Natural killer cell (primary cell): ENCODE measurements at regions not wholly inside any gene's neighbourhood (a gene's known extent, or its start where the extent isn't known, plus 50 kb on each side); places are given as distances from the start of the nearest gene placed in this dataset.

Source experiments
- ATAC-seq, 3 donors: fragments of 150-1000 bp in 2 of 3; fragments of 200-7000 bp in 1 of 3; cut with Tn5 transposase; 1 replicate in 1 of 3; 2 replicates in 2 of 3; pipeline ENCODE4 v1.10.0; 2021; ENCODE audit warnings: mild to moderate bottlenecking in 2 of 3, moderate library complexity in 2 of 3
- DNase-seq, 2 donors: peaks; one replicate each; pipeline versions ENCODE4 v3.0.0 to v3.0.0-alpha.2; 2013 to 2021; ENCODE audit warnings: mixed read lengths in 1 of 2
- H3K27ac ChIP-seq: one replicate; pipeline ENCODE4 v1.5.1; 2013; ENCODE audit warnings: mild to moderate bottlenecking, low read length
- H3K27me3 ChIP-seq: one replicate; pipeline ENCODE4 v1.6.1; 2013; ENCODE audit warnings: low read length; ENCODE audit not compliant: control insufficient read depth, insufficient read depth
- H3K36me3 ChIP-seq: one replicate; pipeline ENCODE4 v1.6.1; 2013; ENCODE audit warnings: low read length; ENCODE audit not compliant: control insufficient read depth, insufficient read depth
- H3K4me1 ChIP-seq: one replicate; pipeline ENCODE4 v1.6.1; 2013; ENCODE audit warnings: low read length; ENCODE audit not compliant: control insufficient read depth, insufficient read depth
- H3K4me3 ChIP-seq: one replicate; pipeline ENCODE4 v1.5.1; 2013; ENCODE audit warnings: low read length
- H3K9me3 ChIP-seq: one replicate; pipeline ENCODE4 v1.6.1; 2013; ENCODE audit warnings: low read length; ENCODE audit not compliant: control insufficient read depth, insufficient read depth
- H3K27ac Mint-ChIP-seq, 2 donors: one replicate each; pipeline ENCODE4 v1.8.0; 2022; ENCODE audit warnings: mild to moderate bottlenecking in 2 of 2, mixed read lengths in 2 of 2, moderate library complexity in 1 of 2
- H3K27me3 Mint-ChIP-seq, 2 donors: one replicate each; pipeline ENCODE4 v1.8.0; 2022; ENCODE audit warnings: low read depth in 2 of 2, mixed read lengths in 2 of 2
- H3K36me3 Mint-ChIP-seq: one replicate; pipeline ENCODE4 v1.8.0; 2022; ENCODE audit warnings: mixed read lengths
- H3K4me1 Mint-ChIP-seq, 2 donors: one replicate each; pipeline ENCODE4 v1.8.0; 2022; ENCODE audit warnings: mixed read lengths in 2 of 2
- H3K4me3 Mint-ChIP-seq: one replicate; pipeline ENCODE4 v1.8.0; 2022; ENCODE audit warnings: mild to moderate bottlenecking, moderate library complexity, mixed read lengths
- H3K9me3 Mint-ChIP-seq, 2 donors: one replicate each; pipeline ENCODE4 v1.8.0; 2022; ENCODE audit warnings: mixed read lengths in 2 of 2
- CTCF ChIP-seq: fragments of 200-600 bp; IDR thresholded peaks from one replicate; pipeline ENCODE4 v1.8.0; 2022; ENCODE audit warnings: antibody characterized with exemption
- WGBS: methylation state at CpG from one replicate; pipeline ENCODE4 v1.1.7; 2013; ENCODE audit warnings: missing lambda C conversion rate; ENCODE audit not compliant: insufficient coverage; 5-methylcytosine and 5-hydroxymethylcytosine counted together
- intact Hi-C: fragments of 100-400 bp; cut with micrococcal nuclease; formaldehyde crosslinking; loops from one replicate; pipeline ENCODE4 v1.14.2; 2022

DNA sequence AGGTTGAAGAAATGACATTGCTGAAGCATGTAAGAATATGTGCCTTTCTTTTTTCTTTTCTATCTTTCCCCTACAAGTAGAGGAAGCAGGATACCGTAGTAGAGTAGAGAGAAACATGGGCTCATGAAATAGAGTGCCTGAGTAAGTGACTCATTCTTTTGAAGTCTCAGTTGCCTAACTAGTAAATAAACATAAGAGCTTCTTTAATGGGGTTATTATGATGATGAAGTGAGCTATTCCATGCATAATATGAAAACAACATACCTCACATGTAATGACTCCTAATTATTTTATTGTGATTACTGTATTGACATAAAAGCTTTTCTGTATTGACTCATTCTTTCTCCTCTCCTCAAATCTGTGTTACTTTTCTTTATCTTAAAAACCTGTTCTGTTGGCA is 1538.2 kb downstream of the TECRL start:
- DNase-seq (no peak), ATAC-seq (no peak)
- Histone ChIP-seq H3K4me1 (no peaks in the 10 kb centered on the region), H3K27ac (no peak overlapping the region), H3K4me3 (no peak overlapping the region), H3K9me3 (no peaks in the 10 kb centered on the region), H3K27me3 (no peaks in the 10 kb centered on the region), H3K36me3 (no peaks in the 10 kb centered on the region)
- TF ChIP-seq CTCF = no peak
- Mint-ChIP-seq H3K27me3 (no peaks in the 10 kb centered on the region), H3K4me1 (no peaks in the 10 kb centered on the region), H3K36me3 (no peaks in the 10 kb centered on the region), H3K9me3 (peaks cover 4 to 18% of the 10 kb centered on the region in 2 donors), H3K4me3 (no peak overlapping the region), H3K27ac (no peak overlapping the region)
- intact Hi-C loops = no loop called here
- WGBS = no CpG with 5 or more reads among the region's 1 CpG

- Mint-ChIP-seq H3K27me3 (no peaks in the 10 kb centered on the region), H3K4me1 (no peaks in the 10 kb centered on the region), H3K9me3 (peaks cover 4 to 15% of the 10 kb centered on the region in 2 donors), H3K4me3 (no peak overlapping the region), H3K27ac (no peak overlapping the region), H3K36me3 (no peaks in the 10 kb centered on the region)
- Histone ChIP-seq H3K27me3 (no peaks in the 10 kb centered on the region), H3K9me3 (no peaks in the 10 kb centered on the region), H3K27ac (no peak overlapping the region), H3K4me3 (no peak overlapping the region), H3K36me3 (no peaks in the 10 kb centered on the region), H3K4me1 (no peaks in the 10 kb centered on the region)
- ATAC-seq = no peak
- intact Hi-C loops = no loop called here
- WGBS = 75% methylated on average over 2 of the region's 3 CpGs
- no peak for DNase-seq
- TF ChIP-seq CTCF = no peak
These were observed 1538.8 kb downstream of the TECRL start for GRCh38 chr4:62870451-62870850.

- WGBS = 94% methylated on average over 3 of the region's 3 CpGs
- Histone ChIP-seq H3K27me3 (no peaks in the 10 kb centered on the region), H3K9me3 (no peaks in the 10 kb centered on the region), H3K36me3 (no peaks in the 10 kb centered on the region), H3K27ac (no peak overlapping the region), H3K4me3 (no peak overlapping the region), H3K4me1 (no peaks in the 10 kb centered on the region)
- Mint-ChIP-seq H3K27me3 (no peaks in the 10 kb centered on the region), H3K9me3 (peaks cover 3 to 11% of the 10 kb centered on the region in 2 donors), H3K4me1 (no peaks in the 10 kb centered on the region), H3K4me3 (no peak overlapping the region), H3K27ac (no peak overlapping the region), H3K36me3 (no peaks in the 10 kb centered on the region)
- intact Hi-C loops = no loop called here
- no peak for DNase-seq
- no peak for ATAC-seq
- no peak for TF ChIP-seq CTCF
These were observed 1544.0 kb downstream of the TECRL start for GRCh38 chr4:62865261-62865660.

DNA sequence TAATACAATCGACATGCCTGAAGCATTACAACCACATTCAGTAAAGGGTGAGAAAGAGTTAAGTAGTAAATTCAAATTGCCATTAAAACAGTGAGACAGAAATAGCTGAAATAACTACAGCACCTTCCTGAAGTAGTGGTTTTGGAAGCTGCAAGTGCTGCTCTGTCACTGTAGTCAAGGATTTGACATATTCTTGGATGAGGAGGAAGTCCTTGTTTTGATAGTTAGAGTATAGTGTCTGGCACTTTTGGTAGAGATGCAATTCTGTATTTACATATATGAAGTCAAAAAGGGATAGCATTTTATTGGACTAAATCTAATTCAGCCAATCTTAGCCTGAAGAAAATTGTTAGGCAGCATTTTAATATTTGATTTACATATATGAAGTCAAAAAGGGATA is 1559.6 kb downstream of the TECRL start:
- no CpG with 5 or more reads among the region's 1 CpG for WGBS
- no peak for TF ChIP-seq CTCF
- no peaks in the 10 kb centered on the region for H3K36me3 Mint-ChIP-seq
- Histone ChIP-seq H3K9me3 (no peaks in the 10 kb centered on the region), H3K36me3 (no peaks in the 10 kb centered on the region), H3K4me3 (no peak overlapping the region), H3K4me1 (no peaks in the 10 kb centered on the region), H3K27me3 (no peaks in the 10 kb centered on the region), H3K27ac (no peak overlapping the region)
- no peak overlapping the region for H3K27ac Mint-ChIP-seq
- H3K27me3 Mint-ChIP-seq = no peaks in the 10 kb centered on the region
- no peak for DNase-seq
- no peak overlapping the region for H3K4me3 Mint-ChIP-seq
- H3K4me1 Mint-ChIP-seq = no peaks in the 10 kb centered on the region
- H3K9me3 Mint-ChIP-seq = peaks cover 12 to 15% of the 10 kb centered on the region in 2 donors
- intact Hi-C loops = no loop called here
- no peak for ATAC-seq
